ENCODE measurements at regions not wholly inside any gene's neighbourhood (a gene's known extent, or its start where the extent isn't known, plus 50 kb on each side); places are given as distances from the start of the nearest gene placed in this dataset.

- Histone ChIP-seq H3K9me2 (replicated peaks; ENCODE audit: control insufficient read depth, low read length) (no peaks in the 10 kb centered on the region), H3K27me3 (ENCODE audit: control insufficient read depth, low read length) (no peaks in the 10 kb centered on the region), H3K9me3 (ENCODE audit: control insufficient read depth, insufficient read depth, low read length) (no peaks in the 10 kb centered on the region), H3K27ac (ENCODE audit: low read depth, low read length) (no peak overlapping the region), H4K20me1 (ENCODE audit: control insufficient read depth, insufficient read depth, low read depth, low read length) (no peaks in the 10 kb centered on the region), H3K79me2 (ENCODE audit: control insufficient read depth, low read length) (no peaks in the 10 kb centered on the region), H3K36me3 (ENCODE audit: control insufficient read depth, low read length) (no peaks in the 10 kb centered on the region), H3K4me3 (ENCODE audit: low read length) (no peak overlapping the region), H3F3A (ENCODE audit: control insufficient read depth, insufficient read depth) (no peaks in the 10 kb centered on the region), H3K4me1 (ENCODE audit: control insufficient read depth, low read length) (no peaks in the 10 kb centered on the region), H3K4me2 (ENCODE audit: low read length) (no peak overlapping the region)
- TF ChIP-seq EZH2phosphoT487 (IDR thresholded peaks at IDR 0.05; ENCODE audit: borderline replicate concordance, low read length) (no peak), CTCF (IDR thresholded peaks at IDR 0.05; ENCODE audit: low read depth, low read length, poor library complexity, severe bottlenecking) (no peak)
Observed at GRCh38 chr14:48560421-48560820, 885.0 kb upstream of the MDGA2 start.

GRCh38 chr14:48553443-48553842 lies 878.0 kb upstream of the MDGA2 start:
- H3K4me3 ChIP-seq (ENCODE audit: low read length): no peak overlapping the region
- H3K27ac ChIP-seq (ENCODE audit: low read depth, low read length): no peak overlapping the region
- H3K9me3 ChIP-seq (ENCODE audit: control insufficient read depth, insufficient read depth, low read length): no peaks in the 10 kb centered on the region
- no peaks in the 10 kb centered on the region for H3K27me3 ChIP-seq (ENCODE audit: control insufficient read depth, low read length)
- H3K79me2 ChIP-seq (ENCODE audit: control insufficient read depth, low read length): no peaks in the 10 kb centered on the region
- H3F3A ChIP-seq (ENCODE audit: control insufficient read depth, insufficient read depth): no peaks in the 10 kb centered on the region
- no peaks in the 10 kb centered on the region for H3K4me1 ChIP-seq (ENCODE audit: control insufficient read depth, low read length)
- TF ChIP-seq CTCF (IDR thresholded peaks at IDR 0.05; ENCODE audit: low read depth, low read length, poor library complexity, severe bottlenecking): no peak
- no peak for TF ChIP-seq EZH2phosphoT487 (IDR thresholded peaks at IDR 0.05; ENCODE audit: borderline replicate concordance, low read length)
- no peaks in the 10 kb centered on the region for H3K36me3 ChIP-seq (ENCODE audit: control insufficient read depth, low read length)
- H3K9me2 ChIP-seq (replicated peaks; ENCODE audit: control insufficient read depth, low read length): no peaks in the 10 kb centered on the region
- H3K4me2 ChIP-seq (ENCODE audit: low read length): no peak overlapping the region
- H4K20me1 ChIP-seq (ENCODE audit: control insufficient read depth, insufficient read depth, low read depth, low read length): no peaks in the 10 kb centered on the region

GRCh38 chr14:48546996-48547395 lies 871.6 kb upstream of the MDGA2 start:
- H3K4me3 ChIP-seq (ENCODE audit: low read length): no peak overlapping the region
- no peaks in the 10 kb centered on the region for H3K27me3 ChIP-seq (ENCODE audit: control insufficient read depth, low read length)
- H3K4me1 ChIP-seq (ENCODE audit: control insufficient read depth, low read length): no peaks in the 10 kb centered on the region
- TF ChIP-seq CTCF (IDR thresholded peaks at IDR 0.05; ENCODE audit: low read depth, low read length, poor library complexity, severe bottlenecking) (no peak), EZH2phosphoT487 (IDR thresholded peaks at IDR 0.05; ENCODE audit: borderline replicate concordance, low read length) (no peak)
- no peak overlapping the region for H3K27ac ChIP-seq (ENCODE audit: low read depth, low read length)
- H3K4me2 ChIP-seq (ENCODE audit: low read length): no peak overlapping the region
- H3K79me2 ChIP-seq (ENCODE audit: control insufficient read depth, low read length): no peaks in the 10 kb centered on the region
- H3F3A ChIP-seq (ENCODE audit: control insufficient read depth, insufficient read depth): no peaks in the 10 kb centered on the region
- H3K9me2 ChIP-seq (replicated peaks; ENCODE audit: control insufficient read depth, low read length): no peaks in the 10 kb centered on the region
- no peaks in the 10 kb centered on the region for H3K9me3 ChIP-seq (ENCODE audit: control insufficient read depth, insufficient read depth, low read length)
- no peaks in the 10 kb centered on the region for H3K36me3 ChIP-seq (ENCODE audit: control insufficient read depth, low read length)
- no peaks in the 10 kb centered on the region for H4K20me1 ChIP-seq (ENCODE audit: control insufficient read depth, insufficient read depth, low read depth, low read length)

- H3K4me1 ChIP-seq (ENCODE audit: control insufficient read depth, low read length): no peaks in the 10 kb centered on the region
- no peaks in the 10 kb centered on the region for H3K27me3 ChIP-seq (ENCODE audit: control insufficient read depth, low read length)
- H3F3A ChIP-seq (ENCODE audit: control insufficient read depth, insufficient read depth): no peaks in the 10 kb centered on the region
- no peaks in the 10 kb centered on the region for H3K9me2 ChIP-seq (replicated peaks; ENCODE audit: control insufficient read depth, low read length)
- H4K20me1 ChIP-seq (ENCODE audit: control insufficient read depth, insufficient read depth, low read depth, low read length): no peaks in the 10 kb centered on the region
- H3K4me2 ChIP-seq (ENCODE audit: low read length): no peak overlapping the region
- no peak for TF ChIP-seq CTCF (IDR thresholded peaks at IDR 0.05; ENCODE audit: low read depth, low read length, poor library complexity, severe bottlenecking)
- no peak for TF ChIP-seq EZH2phosphoT487 (IDR thresholded peaks at IDR 0.05; ENCODE audit: borderline replicate concordance, low read length)
- H3K4me3 ChIP-seq (ENCODE audit: low read length): no peak overlapping the region
- no peaks in the 10 kb centered on the region for H3K9me3 ChIP-seq (ENCODE audit: control insufficient read depth, insufficient read depth, low read length)
- no peaks in the 10 kb centered on the region for H3K36me3 ChIP-seq (ENCODE audit: control insufficient read depth, low read length)
- H3K27ac ChIP-seq (ENCODE audit: low read depth, low read length): no peak overlapping the region
- H3K79me2 ChIP-seq (ENCODE audit: control insufficient read depth, low read length): no peaks in the 10 kb centered on the region
Observed at GRCh38 chr14:48537600-48537999, 862.2 kb upstream of the MDGA2 start.
